SU-DHL-6 (cell line): ENCODE measurements at regions not wholly inside any gene's neighbourhood (a gene's known extent, or its start where the extent isn't known, plus 50 kb on each side); places are given as distances from the start of the nearest gene placed in this dataset.

ENCODE experiments used
- CTCF ChIP-seq: fragments of 200-600 bp; sonication (generic); IDR thresholded peaks from one replicate; pipeline ENCODE4 v1.5.1; 2017; ENCODE audit warnings: antibody characterized with exemption, mild to moderate bottlenecking, low read length, moderate library complexity; ENCODE audit not compliant: insufficient read depth, poor library complexity, severe bottlenecking
- EZH2phosphoT487 ChIP-seq: fragments of 200-600 bp; sonication (generic), shearing (Covaris generic); conservative IDR thresholded peaks from 2 replicates; pipeline ENCODE4 v1.6.1; 2018; ENCODE audit warnings: mild to moderate bottlenecking, antibody characterized with exemption, low read length, moderate library complexity, mixed read lengths

GRCh38 chr7:66558660-66559465 lies 69.8 kb upstream of the KCTD7 start:
- TF ChIP-seq CTCF (no peak), EZH2phosphoT487 (no peak)
